ENCODE measurements at regions not wholly inside any gene's neighbourhood (a gene's known extent, or its start where the extent isn't known, plus 50 kb on each side); places are given as distances from the start of the nearest gene placed in this dataset.

GRCh38 chr2:56449449-56449860, 265.7 kb downstream of the CCDC85A start:
- no peak overlapping the region for H3K27ac ChIP-seq (ENCODE audit: low read depth, low read length)
- H3F3A ChIP-seq (ENCODE audit: insufficient read depth) = no peaks in the 10 kb centered on the region
- H2AFZ ChIP-seq (ENCODE audit: low read depth, low read length, severe bottlenecking) = no peak overlapping the region
- H3K27me3 ChIP-seq (ENCODE audit: low read length) = no peaks in the 10 kb centered on the region
- no peaks in the 10 kb centered on the region for H3K79me2 ChIP-seq (ENCODE audit: insufficient read depth, low read length)
- TF ChIP-seq CTCF (IDR thresholded peaks at IDR 0.05; ENCODE audit: insufficient read depth, low read length, poor library complexity, severe bottlenecking) = no peak
- TF ChIP-seq EZH2phosphoT487 (conservative IDR thresholded peaks at IDR 0.05; ENCODE audit: low read length) = no peak
- no peak overlapping the region for H3K9ac ChIP-seq (ENCODE audit: low read length)
- no peaks in the 10 kb centered on the region for H4K20me1 ChIP-seq (ENCODE audit: low read depth, low read length)
- H3K9me3 ChIP-seq (ENCODE audit: insufficient read depth, low read length) = no peaks in the 10 kb centered on the region
- H3K4me2 ChIP-seq (ENCODE audit: low read depth, low read length, poor library complexity, severe bottlenecking) = no peak overlapping the region
- no peaks in the 10 kb centered on the region for H3K9me2 ChIP-seq (replicated peaks; ENCODE audit: insufficient read depth, low read length)
- H3K36me3 ChIP-seq (ENCODE audit: low read length) = no peaks in the 10 kb centered on the region
- no peak overlapping the region for H3K4me3 ChIP-seq (ENCODE audit: insufficient read depth, low read length, poor library complexity, severe bottlenecking)

- Histone ChIP-seq H3K4me3 (ENCODE audit: insufficient read depth, low read length, poor library complexity, severe bottlenecking) (no peak overlapping the region), H3K9me3 (ENCODE audit: insufficient read depth, low read length) (no peaks in the 10 kb centered on the region), H3K27ac (ENCODE audit: low read depth, low read length) (no peak overlapping the region), H3F3A (ENCODE audit: insufficient read depth) (no peaks in the 10 kb centered on the region), H3K79me2 (ENCODE audit: insufficient read depth, low read length) (no peaks in the 10 kb centered on the region), H2AFZ (ENCODE audit: low read depth, low read length, severe bottlenecking) (no peak overlapping the region), H3K9ac (ENCODE audit: low read length) (no peak overlapping the region), H3K27me3 (ENCODE audit: low read length) (no peaks in the 10 kb centered on the region), H4K20me1 (ENCODE audit: low read depth, low read length) (no peaks in the 10 kb centered on the region), H3K4me2 (ENCODE audit: low read depth, low read length, poor library complexity, severe bottlenecking) (no peak overlapping the region), H3K9me2 (replicated peaks; ENCODE audit: insufficient read depth, low read length) (no peaks in the 10 kb centered on the region), H3K36me3 (ENCODE audit: low read length) (no peaks in the 10 kb centered on the region)
- TF ChIP-seq EZH2phosphoT487 (conservative IDR thresholded peaks at IDR 0.05; ENCODE audit: low read length) = no peak
- TF ChIP-seq CTCF (IDR thresholded peaks at IDR 0.05; ENCODE audit: insufficient read depth, low read length, poor library complexity, severe bottlenecking) = no peak
These were observed 266.3 kb downstream of the CCDC85A start for GRCh38 chr2:56450047-56450446.

- Histone ChIP-seq H3K9me3 (ENCODE audit: insufficient read depth, low read length) (no peaks in the 10 kb centered on the region), H3K9ac (ENCODE audit: low read length) (no peak overlapping the region)
These were observed 267.0 kb downstream of the CCDC85A start for GRCh38 chr2:56450772-56451171.

More at GRCh38 chr2:56450772-56451171, 267.0 kb downstream of the CCDC85A start:
- no peaks in the 10 kb centered on the region for H3K36me3 ChIP-seq (ENCODE audit: low read length)
- H3K4me3 ChIP-seq (ENCODE audit: insufficient read depth, low read length, poor library complexity, severe bottlenecking) = no peak overlapping the region
- no peaks in the 10 kb centered on the region for H3K9me2 ChIP-seq (replicated peaks; ENCODE audit: insufficient read depth, low read length)
- H3K27me3 ChIP-seq (ENCODE audit: low read length) = no peaks in the 10 kb centered on the region
- no peaks in the 10 kb centered on the region for H3F3A ChIP-seq (ENCODE audit: insufficient read depth)
- H2AFZ ChIP-seq (ENCODE audit: low read depth, low read length, severe bottlenecking) = no peak overlapping the region
- H4K20me1 ChIP-seq (ENCODE audit: low read depth, low read length) = no peaks in the 10 kb centered on the region
- no peaks in the 10 kb centered on the region for H3K79me2 ChIP-seq (ENCODE audit: insufficient read depth, low read length)
- H3K27ac ChIP-seq (ENCODE audit: low read depth, low read length) = no peak overlapping the region
- TF ChIP-seq EZH2phosphoT487 (conservative IDR thresholded peaks at IDR 0.05; ENCODE audit: low read length) (no peak), CTCF (IDR thresholded peaks at IDR 0.05; ENCODE audit: insufficient read depth, low read length, poor library complexity, severe bottlenecking) (no peak)
- H3K4me2 ChIP-seq (ENCODE audit: low read depth, low read length, poor library complexity, severe bottlenecking) = no peak overlapping the region

Measured in SU-DHL-6 (cell line).